ENCODE measurements at regions not wholly inside any gene's neighbourhood (a gene's known extent, or its start where the extent isn't known, plus 50 kb on each side); places are given as distances from the start of the nearest gene placed in this dataset.

- no peak overlapping the region for H3K4me3 ChIP-seq
- H3K4me2 ChIP-seq (ENCODE audit: insufficient read depth, low read length) = no peak overlapping the region
- POLR2A ChIA-PET = interaction anchor here (0.7 kb wide), 1 partner anchor 1569 kb away, joined by 3 read pairs; no protein-coding TSS in a partner anchor
- no peak for DNase-seq (ENCODE audit: extremely low read depth in 1 of 4, low spot score in 3 of 4)
- no peaks in the 10 kb centered on the region for H3K9me1 ChIP-seq (ENCODE audit: control insufficient read depth, insufficient read depth, low read length)
- intact Hi-C loops (cut with micrococcal nuclease) (no loop called here), in situ Hi-C loops (cut with MboI) (no loop called here)
- TF ChIP-seq FOXJ3 (CRISPR knock-in tag; IDR thresholded peaks at IDR 0.05) (no peak), CBX2 (IDR thresholded peaks at IDR 0.05; ENCODE audit: insufficient read depth, low read length, poor library complexity, severe bottlenecking) (no peak), ILF3 (IDR thresholded peaks at IDR 0.05; ENCODE audit: borderline replicate concordance) (no peak), SRF (CRISPR knock-in tag; IDR thresholded peaks at IDR 0.05) (no peak)
- CTCF ChIA-PET (ENCODE audit: low intra/inter-chr PET ratio) = no interaction called here
- no TSS peak for BruUV-seq (replicated peaks)
- no peak for ATAC-seq
- H3K79me2 ChIP-seq (ENCODE audit: control insufficient read depth, insufficient read depth, low read length) = no peaks in the 10 kb centered on the region
- H3K27me3 ChIP-seq (ENCODE audit: control insufficient read depth in 2 of 2, insufficient read depth in 2 of 2, low read length in 2 of 2) = no peaks in the 10 kb centered on the region
- no peak overlapping the region for H3K27ac ChIP-seq (ENCODE audit: extremely low read depth, low read depth, low read length)
- H3K9ac ChIP-seq (ENCODE audit: insufficient read depth in 1 of 2, low read depth in 2 of 2, low read length in 2 of 2) = no peak overlapping the region
- H3K9me3 ChIP-seq (replicated peaks; ENCODE audit: control insufficient read depth, insufficient read depth, low read depth, low read length) = no peaks in the 10 kb centered on the region
- H3K36me3 ChIP-seq (ENCODE audit: control insufficient read depth, insufficient read depth, low read length) = no peaks in the 10 kb centered on the region
- no peaks in the 10 kb centered on the region for H4K20me1 ChIP-seq (replicated peaks; ENCODE audit: control insufficient read depth, insufficient read depth, low read length)
- H2AFZ ChIP-seq (ENCODE audit: low read depth, low read length) = no peak overlapping the region
- 1% methylated on average over 3 of the region's 3 CpGs for WGBS (ENCODE audit: insufficient coverage, low coverage, missing lambda C conversion rate)
- H3K4me1 ChIP-seq (replicated peaks in 1 of 2; ENCODE audit: control insufficient read depth in 2 of 2, insufficient read depth in 2 of 2, low read length in 2 of 2) = no peaks in the 10 kb centered on the region
- no peak for FAIRE-seq
Observed at GRCh38 chr7:123351027-123351426, 151.3 kb upstream of the SLC13A1 start.

- H3K27ac ChIP-seq (ENCODE audit: extremely low read depth, low read depth, low read length) = no peak overlapping the region
- H3K79me2 ChIP-seq (ENCODE audit: control insufficient read depth, insufficient read depth, low read length) = no peaks in the 10 kb centered on the region
- H3K4me1 ChIP-seq (replicated peaks in 1 of 2; ENCODE audit: control insufficient read depth in 2 of 2, insufficient read depth in 2 of 2, low read length in 2 of 2) = no peaks in the 10 kb centered on the region
- no peak overlapping the region for H3K4me2 ChIP-seq (ENCODE audit: insufficient read depth, low read length)
- H3K9me1 ChIP-seq (ENCODE audit: control insufficient read depth, insufficient read depth, low read length) = no peaks in the 10 kb centered on the region
- no peak overlapping the region for H3K4me3 ChIP-seq
- POLR2A ChIA-PET = interaction anchor here (0.6 kb wide), 1 partner anchor 22 kb away, joined by 3 read pairs; no protein-coding TSS in a partner anchor
- no peak for TF ChIP-seq SLC30A9 (CRISPR knock-in tag; IDR thresholded peaks at IDR 0.05)
- no peak overlapping the region for H2AFZ ChIP-seq (ENCODE audit: low read depth, low read length)
- no peaks in the 10 kb centered on the region for H3K27me3 ChIP-seq (ENCODE audit: control insufficient read depth in 2 of 2, insufficient read depth in 2 of 2, low read length in 2 of 2)
- 0% methylated on average over 1 of the region's 1 CpG for WGBS (ENCODE audit: insufficient coverage, low coverage, missing lambda C conversion rate)
- H3K9ac ChIP-seq (ENCODE audit: insufficient read depth in 1 of 2, low read depth in 2 of 2, low read length in 2 of 2) = no peak overlapping the region
- DNase-seq (ENCODE audit: extremely low read depth in 1 of 4, low spot score in 3 of 4) = no peak
- CTCF ChIA-PET (ENCODE audit: low intra/inter-chr PET ratio) = no interaction called here
- FAIRE-seq = no peak
- intact Hi-C loops (cut with micrococcal nuclease) = no loop called here
- H3K36me3 ChIP-seq (ENCODE audit: control insufficient read depth, insufficient read depth, low read length) = no peaks in the 10 kb centered on the region
- in situ Hi-C loops (cut with MboI) = no loop called here
- no peaks in the 10 kb centered on the region for H4K20me1 ChIP-seq (replicated peaks; ENCODE audit: control insufficient read depth, insufficient read depth, low read length)
- BruUV-seq (replicated peaks) = no TSS peak
- no peak for ATAC-seq
- H3K9me3 ChIP-seq (replicated peaks; ENCODE audit: control insufficient read depth, insufficient read depth, low read depth, low read length) = peaks cover 2% of the 10 kb centered on the region
Observed at GRCh38 chr7:123348690-123349089, 148.9 kb upstream of the SLC13A1 start.
